H7 (cell line): ENCODE measurements at regions not wholly inside any gene's neighbourhood (a gene's known extent, or its start where the extent isn't known, plus 50 kb on each side); places are given as distances from the start of the nearest gene placed in this dataset.
"Not testable (repeated sequence)": the region's sequence is repeated elsewhere in the genome, so short reads cannot be mapped to it uniquely, and the experiment has no call there.

Experiments used
- DNase-seq: peaks from one replicate; pipeline ENCODE4 v3.0.0; 2012
- H3K27me3 ChIP-seq: 2 replicates; pipeline ENCODE4 v1.6.0; 2011; ENCODE audit warnings: mild to moderate bottlenecking, low read length; ENCODE audit not compliant: control insufficient read depth, insufficient read depth
- H3K36me3 ChIP-seq: replicated peaks from 2 replicates; pipeline ENCODE4 v1.5.1; 2011; ENCODE audit warnings: low read length; ENCODE audit not compliant: control insufficient read depth, insufficient read depth
- H3K4me3 ChIP-seq: 2 replicates; pipeline ENCODE4 v1.5.1; 2011; ENCODE audit warnings: low read depth, mild to moderate bottlenecking, control low read depth, low read length, moderate library complexity; ENCODE audit not compliant: insufficient read depth

- not testable (repeated sequence) for H3K4me3 ChIP-seq, H3K36me3 ChIP-seq, H3K27me3 ChIP-seq, DNase-seq
Observed at GRCh38 chr6:21282360-21282759, 311.2 kb upstream of the SOX4 start.

- Histone ChIP-seq H3K27me3 (no peaks in the 10 kb centered on the region), H3K36me3 (no peaks in the 10 kb centered on the region), H3K4me3 (no peak overlapping the region)
- DNase-seq, result no peak
Observed at GRCh38 chr6:21284166-21284565, 309.4 kb upstream of the SOX4 start.

GRCh38 chr6:21284706-21285105 is 308.8 kb upstream of the SOX4 start:
- Histone ChIP-seq H3K4me3 (no peak overlapping the region), H3K27me3 (no peaks in the 10 kb centered on the region), H3K36me3 (no peaks in the 10 kb centered on the region)
- DNase-seq, result no peak

- no peaks in the 10 kb centered on the region for H3K36me3 ChIP-seq
- H3K4me3 ChIP-seq, result no peak overlapping the region
- no peak for DNase-seq
- no peaks in the 10 kb centered on the region for H3K27me3 ChIP-seq
Observed at GRCh38 chr6:21294144-21294543, 299.4 kb upstream of the SOX4 start.

GRCh38 chr6:21295506-21296240 is 297.9 kb upstream of the SOX4 start:
- H3K4me3 ChIP-seq, result no peak overlapping the region
- no peaks in the 10 kb centered on the region for H3K27me3 ChIP-seq

GRCh38 chr6:21297665-21298064 is 295.9 kb upstream of the SOX4 start:
- no peak overlapping the region for H3K4me3 ChIP-seq
- no peaks in the 10 kb centered on the region for H3K36me3 ChIP-seq
- H3K27me3 ChIP-seq, result no peaks in the 10 kb centered on the region
- DNase-seq, result no peak

More at GRCh38 chr6:21295506-21296240, 297.9 kb upstream of the SOX4 start:
- no peaks in the 10 kb centered on the region for H3K36me3 ChIP-seq
- no peak for DNase-seq

GRCh38 chr6:21299216-21299615 is 294.3 kb upstream of the SOX4 start:
- H3K4me3 ChIP-seq, result no peak overlapping the region
- DNase-seq, result no peak
- no peaks in the 10 kb centered on the region for H3K36me3 ChIP-seq

GRCh38 chr6:21300439-21300838 is 293.1 kb upstream of the SOX4 start:
- Histone ChIP-seq H3K36me3 (no peaks in the 10 kb centered on the region), H3K4me3 (no peak overlapping the region), H3K27me3 (no peaks in the 10 kb centered on the region)
- DNase-seq, result no peak

More at GRCh38 chr6:21299216-21299615, 294.3 kb upstream of the SOX4 start:
- no peaks in the 10 kb centered on the region for H3K27me3 ChIP-seq

- DNase-seq, result no peak
- Histone ChIP-seq H3K36me3 (no peaks in the 10 kb centered on the region), H3K4me3 (no peak overlapping the region), H3K27me3 (no peaks in the 10 kb centered on the region)
Observed at GRCh38 chr6:21305893-21306332, 287.6 kb upstream of the SOX4 start.

- H3K4me3 ChIP-seq, result no peak overlapping the region
- no peaks in the 10 kb centered on the region for H3K36me3 ChIP-seq
- H3K27me3 ChIP-seq, result no peaks in the 10 kb centered on the region
- DNase-seq, result no peak
Observed at GRCh38 chr6:21306546-21306945, 287.0 kb upstream of the SOX4 start.

- no peak overlapping the region for H3K4me3 ChIP-seq
- H3K27me3 ChIP-seq, result no peaks in the 10 kb centered on the region
- no peaks in the 10 kb centered on the region for H3K36me3 ChIP-seq
- no peak for DNase-seq
Observed at GRCh38 chr6:21309807-21310221, 283.7 kb upstream of the SOX4 start.

GRCh38 chr6:21310568-21311140 is 282.9 kb upstream of the SOX4 start:
- DNase-seq, result no peak
- H3K27me3 ChIP-seq, result no peaks in the 10 kb centered on the region
- H3K4me3 ChIP-seq, result no peak overlapping the region
- H3K36me3 ChIP-seq, result no peaks in the 10 kb centered on the region

GRCh38 chr6:21312118-21312517 is 281.4 kb upstream of the SOX4 start:
- no peak overlapping the region for H3K4me3 ChIP-seq
- no peaks in the 10 kb centered on the region for H3K36me3 ChIP-seq
- no peaks in the 10 kb centered on the region for H3K27me3 ChIP-seq
- no peak for DNase-seq

- DNase-seq, result no peak
- Histone ChIP-seq H3K36me3 (no peaks in the 10 kb centered on the region), H3K4me3 (no peak overlapping the region), H3K27me3 (no peaks in the 10 kb centered on the region)
Observed at GRCh38 chr6:21317642-21318041, 275.9 kb upstream of the SOX4 start.

- no peak for DNase-seq
- Histone ChIP-seq H3K27me3 (no peaks in the 10 kb centered on the region), H3K4me3 (no peak overlapping the region), H3K36me3 (no peaks in the 10 kb centered on the region)
Observed at GRCh38 chr6:21321076-21321475, 272.5 kb upstream of the SOX4 start.
